Cardiac muscle cell (in vitro differentiated cells and primary cell): ENCODE measurements at regions not wholly inside any gene's neighbourhood (a gene's known extent, or its start where the extent isn't known, plus 50 kb on each side); places are given as distances from the start of the nearest gene placed in this dataset.
A peak's percentile ranks its signal among the peaks of the same experiment; 100 is the strongest.

Experiments used
- DNase-seq, 2 donors: peaks; one replicate each; pipeline versions ENCODE4 v3.0.0 to v3.0.0-alpha.2; 2010 to 2017; ENCODE audit warnings: low read depth in 1 of 2, low spot score in 1 of 2
- H3K27ac ChIP-seq: fragments of 200-600 bp; sonication (generic); 2 replicates; pipeline ENCODE4 v1.5.1; 2016
- H3K27me3 ChIP-seq: fragments of 200-600 bp; sonication (generic); 2 replicates; pipeline ENCODE4 v1.6.0; 2016; ENCODE audit warnings: control low read depth
- H3K36me3 ChIP-seq: fragments of 200-600 bp; sonication (generic); 2 replicates; pipeline ENCODE4 v1.5.1; 2016; ENCODE audit warnings: control low read depth
- H3K4me1 ChIP-seq: fragments of 200-600 bp; sonication (generic); 2 replicates; pipeline ENCODE4 v1.8.1; 2017; ENCODE audit warnings: low read depth, mild to moderate bottlenecking, mixed run types
- H3K4me3 ChIP-seq: fragments of 200-600 bp; sonication (generic); 2 replicates; pipeline ENCODE4 v1.5.1; 2016; ENCODE audit warnings: mild to moderate bottlenecking
- H3K9me3 ChIP-seq: fragments of 200-600 bp; sonication (generic); 2 replicates; pipeline ENCODE4 v1.5.1; 2017; ENCODE audit warnings: low read depth, mild to moderate bottlenecking, control low read depth
- TF ChIP-seq, protein P1 (sequence below): IDR thresholded peaks from 2 replicates; pipeline ENCODE4 v1.5.1; 2012; ENCODE audit warnings: low read depth, mild to moderate bottlenecking, low read length

GRCh38 chr10:69729326-69730048 lies 72.2 kb upstream of the COL13A1 start:
- DNase-seq, result no peak
- no peaks in the 10 kb centered on the region for H3K9me3 ChIP-seq
- no peaks in the 10 kb centered on the region for H3K36me3 ChIP-seq
- peaks cover 30% of the 10 kb centered on the region for H3K4me1 ChIP-seq
- no peaks in the 10 kb centered on the region for H3K27me3 ChIP-seq
- H3K4me3 ChIP-seq, result no peak overlapping the region
- peak overlapping the region; percentile 63 for H3K27ac ChIP-seq
- TF ChIP-seq, protein P1, sequence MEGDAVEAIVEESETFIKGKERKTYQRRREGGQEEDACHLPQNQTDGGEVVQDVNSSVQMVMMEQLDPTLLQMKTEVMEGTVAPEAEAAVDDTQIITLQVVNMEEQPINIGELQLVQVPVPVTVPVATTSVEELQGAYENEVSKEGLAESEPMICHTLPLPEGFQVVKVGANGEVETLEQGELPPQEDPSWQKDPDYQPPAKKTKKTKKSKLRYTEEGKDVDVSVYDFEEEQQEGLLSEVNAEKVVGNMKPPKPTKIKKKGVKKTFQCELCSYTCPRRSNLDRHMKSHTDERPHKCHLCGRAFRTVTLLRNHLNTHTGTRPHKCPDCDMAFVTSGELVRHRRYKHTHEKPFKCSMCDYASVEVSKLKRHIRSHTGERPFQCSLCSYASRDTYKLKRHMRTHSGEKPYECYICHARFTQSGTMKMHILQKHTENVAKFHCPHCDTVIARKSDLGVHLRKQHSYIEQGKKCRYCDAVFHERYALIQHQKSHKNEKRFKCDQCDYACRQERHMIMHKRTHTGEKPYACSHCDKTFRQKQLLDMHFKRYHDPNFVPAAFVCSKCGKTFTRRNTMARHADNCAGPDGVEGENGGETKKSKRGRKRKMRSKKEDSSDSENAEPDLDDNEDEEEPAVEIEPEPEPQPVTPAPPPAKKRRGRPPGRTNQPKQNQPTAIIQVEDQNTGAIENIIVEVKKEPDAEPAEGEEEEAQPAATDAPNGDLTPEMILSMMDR, result no peak

GRCh38 chr10:69730251-69731156 lies 71.2 kb upstream of the COL13A1 start:
- Histone ChIP-seq H3K27ac (peak overlapping the region; percentile 63), H3K4me1 (peaks cover 37% of the 10 kb centered on the region), H3K27me3 (no peaks in the 10 kb centered on the region), H3K4me3 (no peak overlapping the region), H3K9me3 (no peaks in the 10 kb centered on the region), H3K36me3 (no peaks in the 10 kb centered on the region)
- DNase-seq, result peak; percentile 32 to 40
- TF ChIP-seq, protein P1, result no peak

GRCh38 chr10:69731184-69731583 lies 70.5 kb upstream of the COL13A1 start:
- peaks cover 41% of the 10 kb centered on the region for H3K4me1 ChIP-seq
- no peak overlapping the region for H3K27ac ChIP-seq
- no peak overlapping the region for H3K4me3 ChIP-seq
- no peaks in the 10 kb centered on the region for H3K36me3 ChIP-seq
- TF ChIP-seq, protein P1, result no peak
- H3K27me3 ChIP-seq, result no peaks in the 10 kb centered on the region
- no peaks in the 10 kb centered on the region for H3K9me3 ChIP-seq
- DNase-seq, result peak in 1 of 2 donors; percentile 39

DNA sequence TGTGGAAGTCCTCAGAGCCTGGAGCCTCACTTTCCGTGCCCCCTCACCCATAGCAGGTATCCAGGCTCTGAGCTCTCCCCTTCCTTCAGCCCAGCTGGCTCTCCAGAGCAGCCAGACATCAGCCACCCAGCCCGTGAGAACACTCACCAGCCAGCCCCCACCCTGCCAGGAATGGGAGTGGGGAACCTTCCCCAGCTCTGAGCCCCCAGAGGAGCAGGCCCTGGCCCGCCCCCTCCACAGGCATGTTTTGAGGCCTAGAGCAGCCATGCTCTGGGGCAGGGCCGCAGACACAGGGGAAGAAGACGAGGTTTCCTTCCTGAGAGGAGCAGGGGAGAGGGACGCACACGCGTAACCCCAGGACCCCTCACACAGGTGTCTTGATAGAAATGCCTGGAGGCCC lies 70.0 kb upstream of the COL13A1 start:
- no peak overlapping the region for H3K27ac ChIP-seq
- no peaks in the 10 kb centered on the region for H3K9me3 ChIP-seq
- no peaks in the 10 kb centered on the region for H3K27me3 ChIP-seq
- DNase-seq, result no peak
- TF ChIP-seq, protein P1, result no peak
- no peak overlapping the region for H3K4me3 ChIP-seq
- H3K4me1 ChIP-seq, result peaks cover 41% of the 10 kb centered on the region
- no peaks in the 10 kb centered on the region for H3K36me3 ChIP-seq

GRCh38 chr10:69732147-69732825 lies 69.4 kb upstream of the COL13A1 start:
- TF ChIP-seq, protein P1, result no peak
- no peaks in the 10 kb centered on the region for H3K27me3 ChIP-seq
- H3K36me3 ChIP-seq, result no peaks in the 10 kb centered on the region
- no peak overlapping the region for H3K27ac ChIP-seq
- H3K4me1 ChIP-seq, result peaks cover 41% of the 10 kb centered on the region
- no peak for DNase-seq
- no peaks in the 10 kb centered on the region for H3K9me3 ChIP-seq
- H3K4me3 ChIP-seq, result no peak overlapping the region
